ENCODE measurements at regions not wholly inside any gene's neighbourhood (a gene's known extent, or its start where the extent isn't known, plus 50 kb on each side); places are given as distances from the start of the nearest gene placed in this dataset.

DNA sequence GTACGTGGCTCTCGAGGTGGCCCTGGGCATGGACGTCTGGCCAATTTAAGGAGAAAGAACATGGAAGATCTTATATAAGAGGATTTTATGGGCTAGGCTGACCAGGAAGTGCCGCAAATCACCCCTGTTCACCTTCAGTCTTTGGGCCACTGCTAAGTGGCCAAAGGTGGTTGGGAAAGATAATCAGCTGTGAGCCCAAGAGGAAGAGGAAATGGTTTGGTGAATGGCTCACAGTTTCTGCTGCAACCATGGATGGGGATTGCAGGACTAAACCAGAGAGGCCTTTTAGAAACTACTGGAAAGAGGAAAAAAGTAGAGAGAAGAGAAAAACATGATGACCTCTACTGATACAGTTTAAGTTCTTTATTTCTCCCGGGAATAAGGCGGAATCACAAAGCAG, 96.0 kb upstream of the ARHGAP20 start:
- Histone ChIP-seq H3K27ac (no peak overlapping the region), H3K79me2 (no peaks in the 10 kb centered on the region), H3K4me1 (no peaks in the 10 kb centered on the region), H3K9me3 (ENCODE audit: control insufficient read depth, low read length) (no peaks in the 10 kb centered on the region), H3K36me3 (ENCODE audit: control insufficient read depth, insufficient read depth, low read length) (no peaks in the 10 kb centered on the region), H3K4me3 (ENCODE audit: low read depth, low read length) (no peak overlapping the region), H3K9ac (no peak overlapping the region), H3K4me2 (ENCODE audit: low read length) (no peak overlapping the region), H2AFZ (no peak overlapping the region), H3K27me3 (ENCODE audit: control insufficient read depth, insufficient read depth, low read length) (no peaks in the 10 kb centered on the region)
- no peak for TF ChIP-seq CTCF (IDR thresholded peaks at IDR 0.05)

DNA sequence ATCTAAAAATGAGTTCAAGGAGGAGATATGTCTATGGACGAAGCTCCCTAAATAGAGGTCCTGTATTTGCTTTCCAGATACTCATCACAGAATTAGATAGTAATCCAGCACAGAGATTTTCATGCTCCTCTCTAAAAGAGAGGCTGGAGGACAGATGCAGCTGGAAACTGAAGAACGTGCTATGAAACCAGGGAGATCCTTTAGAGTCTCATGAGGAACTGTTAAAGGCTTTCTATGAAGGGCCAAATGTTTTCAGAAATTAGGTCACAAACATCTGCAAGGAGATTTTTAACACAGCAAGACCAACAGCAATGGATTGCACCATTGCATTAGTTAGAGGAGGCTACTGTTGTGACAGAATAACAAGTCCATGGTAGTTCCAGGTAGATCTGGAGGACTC, 95.6 kb upstream of the ARHGAP20 start:
- Histone ChIP-seq H3K79me2 (no peaks in the 10 kb centered on the region), H2AFZ (no peak overlapping the region), H3K9me3 (ENCODE audit: control insufficient read depth, low read length) (no peaks in the 10 kb centered on the region), H3K9ac (no peak overlapping the region), H3K4me3 (ENCODE audit: low read depth, low read length) (no peak overlapping the region), H3K4me2 (ENCODE audit: low read length) (no peak overlapping the region), H3K4me1 (no peaks in the 10 kb centered on the region), H3K36me3 (ENCODE audit: control insufficient read depth, insufficient read depth, low read length) (no peaks in the 10 kb centered on the region), H3K27ac (no peak overlapping the region), H3K27me3 (ENCODE audit: control insufficient read depth, insufficient read depth, low read length) (no peaks in the 10 kb centered on the region)
- TF ChIP-seq CTCF (IDR thresholded peaks at IDR 0.05): no peak

DNA sequence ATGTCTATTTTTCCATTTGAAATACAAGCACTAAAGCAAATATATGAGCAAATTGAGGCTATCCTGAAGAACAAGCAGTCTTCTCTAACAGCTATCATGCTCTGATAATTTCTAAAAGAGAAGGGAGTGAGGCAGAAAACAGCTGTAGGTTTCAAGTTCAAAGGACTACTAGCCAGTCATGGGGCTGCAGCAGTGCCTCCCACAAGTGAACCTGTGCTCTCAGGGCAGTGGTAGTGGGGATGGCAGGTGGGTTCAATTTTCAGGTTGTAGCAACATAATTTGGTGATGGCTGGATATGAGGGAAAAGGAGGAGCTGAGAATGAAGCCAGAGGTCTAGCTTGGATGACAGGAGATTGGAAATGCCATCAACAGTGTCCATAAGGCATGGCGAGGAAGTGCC, 93.5 kb upstream of the ARHGAP20 start:
- Histone ChIP-seq H3K4me3 (ENCODE audit: low read depth, low read length) (no peak overlapping the region), H3K27ac (no peak overlapping the region)
- TF ChIP-seq CTCF (IDR thresholded peaks at IDR 0.05): no peak

DNA sequence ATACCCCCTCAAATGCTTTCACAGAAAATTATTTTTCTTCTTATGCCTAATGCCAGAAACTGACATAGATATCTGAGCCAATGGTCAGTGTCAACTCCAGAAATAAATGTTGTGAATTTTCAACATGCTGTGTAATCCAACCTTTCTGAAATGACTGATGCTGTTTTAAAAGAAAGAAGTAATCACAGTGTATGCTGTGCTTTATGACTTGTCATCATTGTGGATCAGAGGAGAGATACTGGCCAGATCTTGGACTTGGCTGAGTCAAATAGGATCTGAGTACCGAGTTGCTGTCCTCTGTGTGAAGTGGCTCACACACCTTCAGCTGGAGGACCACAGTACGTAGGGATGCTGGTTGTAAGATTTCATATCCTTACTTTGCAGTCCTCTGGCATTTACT, 89.9 kb upstream of the ARHGAP20 start:
- H3K27me3 ChIP-seq (ENCODE audit: control insufficient read depth, insufficient read depth, low read length): no peaks in the 10 kb centered on the region
- no peaks in the 10 kb centered on the region for H3K79me2 ChIP-seq
- H3K36me3 ChIP-seq (ENCODE audit: control insufficient read depth, insufficient read depth, low read length): no peaks in the 10 kb centered on the region
- H2AFZ ChIP-seq: no peak overlapping the region
- no peak overlapping the region for H3K4me2 ChIP-seq (ENCODE audit: low read length)
- no peaks in the 10 kb centered on the region for H3K4me1 ChIP-seq
- no peaks in the 10 kb centered on the region for H3K9me3 ChIP-seq (ENCODE audit: control insufficient read depth, low read length)
- TF ChIP-seq CTCF (IDR thresholded peaks at IDR 0.05): no peak
- H3K4me3 ChIP-seq (ENCODE audit: low read depth, low read length): no peak overlapping the region
- no peak overlapping the region for H3K9ac ChIP-seq
- no peak overlapping the region for H3K27ac ChIP-seq

More for the DNA sequence above, 93.5 kb upstream of the ARHGAP20 start:
- Histone ChIP-seq H3K4me2 (ENCODE audit: low read length) (no peak overlapping the region), H3K27me3 (ENCODE audit: control insufficient read depth, insufficient read depth, low read length) (no peaks in the 10 kb centered on the region), H3K4me1 (no peaks in the 10 kb centered on the region), H3K9ac (no peak overlapping the region), H3K36me3 (ENCODE audit: control insufficient read depth, insufficient read depth, low read length) (no peaks in the 10 kb centered on the region), H3K9me3 (ENCODE audit: control insufficient read depth, low read length) (no peaks in the 10 kb centered on the region), H3K79me2 (no peaks in the 10 kb centered on the region), H2AFZ (no peak overlapping the region)

DNA sequence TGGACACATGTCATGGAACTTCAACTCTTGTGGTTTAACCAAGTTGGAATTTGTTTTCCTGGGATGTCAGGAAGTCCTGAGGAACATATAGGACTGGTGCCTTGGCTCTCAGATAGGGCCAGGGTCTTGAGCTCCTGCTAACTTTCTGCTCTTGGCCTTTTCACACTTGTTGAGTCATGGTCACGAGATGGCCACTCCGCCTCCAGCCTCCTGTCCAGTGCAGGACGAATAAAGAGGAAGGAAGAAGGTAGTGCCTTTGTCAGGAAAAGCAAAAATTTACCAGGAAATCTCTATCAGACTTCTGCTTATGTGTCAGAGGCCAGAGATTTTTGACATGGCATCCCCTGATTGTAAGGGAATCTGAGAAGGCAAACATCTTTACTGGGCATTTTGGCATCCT, 89.1 kb upstream of the ARHGAP20 start:
- H3K4me3 ChIP-seq (ENCODE audit: low read depth, low read length): no peak overlapping the region
- no peaks in the 10 kb centered on the region for H3K27me3 ChIP-seq (ENCODE audit: control insufficient read depth, insufficient read depth, low read length)
- no peaks in the 10 kb centered on the region for H3K36me3 ChIP-seq (ENCODE audit: control insufficient read depth, insufficient read depth, low read length)
- no peak overlapping the region for H3K27ac ChIP-seq
- no peak for TF ChIP-seq CTCF (IDR thresholded peaks at IDR 0.05)
- no peaks in the 10 kb centered on the region for H3K79me2 ChIP-seq
- no peaks in the 10 kb centered on the region for H3K9me3 ChIP-seq (ENCODE audit: control insufficient read depth, low read length)
- no peak overlapping the region for H3K4me2 ChIP-seq (ENCODE audit: low read length)
- H3K4me1 ChIP-seq: no peaks in the 10 kb centered on the region
- H2AFZ ChIP-seq: no peak overlapping the region
- H3K9ac ChIP-seq: no peak overlapping the region
